A172 (cell line): ENCODE measurements at regions not wholly inside any gene's neighbourhood (a gene's known extent, or its start where the extent isn't known, plus 50 kb on each side); places are given as distances from the start of the nearest gene placed in this dataset.

Experiments used
- DNase-seq: peaks from one replicate; pipeline ENCODE4 v3.0.0-alpha.2; 2015; ENCODE audit warnings: low spot score

- no peak for DNase-seq
Observed at GRCh38 chr4:147423229-147423628, 57.7 kb upstream of the EDNRA start.

GRCh38 chr4:147425019-147425418, 55.9 kb upstream of the EDNRA start:
- DNase-seq = peak; percentile 29

- DNase-seq = no peak
Observed at GRCh38 chr4:147428583-147428982, 52.3 kb upstream of the EDNRA start.

GRCh38 chr4:147430111-147430510, 50.8 kb upstream of the EDNRA start:
- DNase-seq = no peak
